B cell (primary cell): ENCODE measurements at regions not wholly inside any gene's neighbourhood (a gene's known extent, or its start where the extent isn't known, plus 50 kb on each side); places are given as distances from the start of the nearest gene placed in this dataset.
"Not testable (repeated sequence)": the region's sequence is repeated elsewhere in the genome, so short reads cannot be mapped to it uniquely, and the experiment has no call there.

Experiments used
- ATAC-seq: fragments of 200-7000 bp; cut with Tn5 transposase; one replicate; pipeline ENCODE4 v1.10.0; 2021; ENCODE audit warnings: low read depth, mild to moderate bottlenecking, moderate number of reproducible peaks, moderate library complexity
- CTCF ChIA-PET: fragments of 350-600 bp; sonication (Branson Sonifier 250); formaldehyde crosslinking; loops from one replicate; lab custom pipeline; 2021; ENCODE audit warnings: antibody characterized with exemption, inconsistent platforms; lab: Charles Lee
- POLR2A ChIA-PET: fragments of 350-600 bp; sonication (Branson Sonifier 250); formaldehyde crosslinking; loops from one replicate; lab custom pipeline; 2021; ENCODE audit warnings: antibody characterized with exemption; lab: Charles Lee
- DNase-seq: peaks from one replicate; pipeline ENCODE4 v3.0.0; 2013
- H2AFZ ChIP-seq: 2 replicates; pipeline ENCODE4 v1.6.1; 2012; ENCODE audit warnings: mild to moderate bottlenecking, low read depth, low read length; ENCODE audit not compliant: insufficient read depth, poor library complexity, severe bottlenecking
- H3K27ac ChIP-seq, 2 donors: 1 replicate in 1 of 2; 2 replicates in 1 of 2; pipeline ENCODE4 v1.5.1; 2012 to 2013; ENCODE audit warnings: low read length in 2 of 2, mild to moderate bottlenecking in 2 of 2, moderate library complexity in 1 of 2
- H3K27me3 ChIP-seq, 4 experiments: fragments of 200-600 bp in 1 of 4; sonication (generic) in 1 of 4; replicated peaks in 1 of 4; 1 replicate in 2 of 4; 2 replicates in 2 of 4; pipeline versions ENCODE4 v1.6.1 to v1.7.0; 2013 to 2016; ENCODE audit warnings: low read length in 3 of 4, mild to moderate bottlenecking in 2 of 4, mixed read lengths in 1 of 4, moderate library complexity in 1 of 4; ENCODE audit not compliant: insufficient read depth in 4 of 4, control insufficient read depth in 3 of 4; ENCODE audit errors: control extremely low read depth in 1 of 4
- H3K36me3 ChIP-seq, 2 experiments: replicated peaks in 1 of 2; 1 replicate in 1 of 2; 2 replicates in 1 of 2; pipeline versions ENCODE4 v1.6.1 to v1.7.1; 2013; ENCODE audit warnings: low read length in 1 of 2; ENCODE audit not compliant: insufficient read depth in 2 of 2, control insufficient read depth in 1 of 2; ENCODE audit errors: control extremely low read depth in 1 of 2, extremely low read depth in 1 of 2
- H3K4me1 ChIP-seq, 2 donors: fragments of 200-600 bp in 1 of 2; sonication (generic) in 1 of 2; 1 replicate in 1 of 2; 2 replicates in 1 of 2; pipeline versions ENCODE4 v1.5.1 to v1.6.1; 2013 to 2017; ENCODE audit warnings: low read length in 2 of 2; ENCODE audit not compliant: control insufficient read depth in 2 of 2, insufficient read depth in 2 of 2
- H3K4me2 ChIP-seq: replicated peaks from 2 replicates; pipeline ENCODE3; 2012; ENCODE audit warnings: mild to moderate bottlenecking, low read depth, low read length; ENCODE audit not compliant: poor library complexity, severe bottlenecking
- H3K4me3 ChIP-seq, 5 experiments: fragments of 200-600 bp in 1 of 5; sonication (generic) in 1 of 5; 1 replicate in 3 of 5; 2 replicates in 2 of 5; pipeline versions ENCODE4 v1.5.1 to v1.7.0; 2011 to 2016; ENCODE audit warnings: low read length in 4 of 5, mild to moderate bottlenecking in 4 of 5, low read depth in 2 of 5, control low read depth in 1 of 5, moderate library complexity in 1 of 5; ENCODE audit not compliant: insufficient read depth in 1 of 5; ENCODE audit errors: control extremely low read depth in 1 of 5, extremely low read depth in 1 of 5
- H3K79me2 ChIP-seq: fragments of 200-600 bp; sonication (generic); one replicate; pipeline ENCODE4 v1.6.0; 2016; ENCODE audit warnings: low read length; ENCODE audit not compliant: control insufficient read depth, insufficient read depth
- H3K9ac ChIP-seq: fragments of 200-600 bp; sonication (generic); 2 replicates; pipeline ENCODE4 v1.6.1; 2017; ENCODE audit warnings: mild to moderate bottlenecking, low read length, moderate library complexity
- H3K9me3 ChIP-seq, 3 donors: one replicate each; pipeline versions ENCODE4 v1.6.1 to v1.7.1; 2013; ENCODE audit warnings: low read length in 2 of 3; ENCODE audit not compliant: control insufficient read depth in 2 of 3, insufficient read depth in 1 of 3; ENCODE audit errors: control extremely low read depth in 1 of 3
- H4K20me1 ChIP-seq: 2 replicates; pipeline ENCODE4 v1.6.0; 2012; ENCODE audit warnings: mild to moderate bottlenecking, low read length; ENCODE audit not compliant: insufficient read depth, control insufficient read depth, poor library complexity, severe bottlenecking
- H3K27ac Mint-ChIP-seq: one replicate; pipeline ENCODE4 v1.8.0; 2021; ENCODE audit warnings: mixed read lengths
- H3K27me3 Mint-ChIP-seq: one replicate; pipeline ENCODE4 v1.8.0; 2021; ENCODE audit warnings: mixed read lengths
- H3K4me1 Mint-ChIP-seq: one replicate; pipeline ENCODE4 v1.8.0; 2021; ENCODE audit warnings: mixed read lengths
- H3K4me3 Mint-ChIP-seq: one replicate; pipeline ENCODE4 v1.8.0; 2021; ENCODE audit warnings: mixed read lengths
- H3K9me3 Mint-ChIP-seq: one replicate; pipeline ENCODE4 v1.8.0; 2022; ENCODE audit warnings: mixed read lengths; ENCODE audit not compliant: insufficient read depth
- CTCF ChIP-seq: fragments of 200-600 bp; IDR thresholded peaks from one replicate; pipeline ENCODE4 v1.8.0; 2022; ENCODE audit warnings: antibody characterized with exemption, mild to moderate bottlenecking
- EZH2 ChIP-seq: IDR thresholded peaks from 2 replicates; pipeline ENCODE4 v1.6.1; 2012; ENCODE audit warnings: borderline replicate concordance, low read depth, mild to moderate bottlenecking, moderate library complexity, low read length; ENCODE audit not compliant: insufficient read depth, poor library complexity, severe bottlenecking
- WGBS: methylation state at CpG from one replicate; pipeline ENCODE4 v1.1.5; 2013; ENCODE audit warnings: missing lambda C conversion rate; ENCODE audit not compliant: insufficient coverage; 5-methylcytosine and 5-hydroxymethylcytosine counted together
- intact Hi-C: fragments of 100-400 bp; cut with micrococcal nuclease; formaldehyde crosslinking; loops from one replicate; pipeline ENCODE4 v1.10.0; 2022

- Histone ChIP-seq H3K27me3 (peaks cover 0 to 7% (median 0%) of the 10 kb centered on the region in 4 experiments), H3K36me3 (no peaks in the 10 kb centered on the region), H3K27ac (no peak overlapping the region), H3K9me3 (no peaks in the 10 kb centered on the region), H3K4me3 (no peak overlapping the region), H2AFZ (no peak overlapping the region), H3K9ac (no peak overlapping the region), H4K20me1 (no peaks in the 10 kb centered on the region), H3K4me1 (no peaks in the 10 kb centered on the region), H3K4me2 (no peak overlapping the region), H3K79me2 (no peaks in the 10 kb centered on the region)
- DNase-seq (no peak), ATAC-seq (no peak)
- WGBS, result 100% methylated on average over 1 of the region's 5 CpGs
- Mint-ChIP-seq H3K27me3 (peaks cover 11% of the 10 kb centered on the region), H3K4me3 (no peak overlapping the region), H3K4me1 (no peaks in the 10 kb centered on the region), H3K9me3 (no peaks in the 10 kb centered on the region), H3K27ac (no peak overlapping the region)
- TF ChIP-seq EZH2, result no peak
- TF ChIP-seq CTCF, result no peak
- intact Hi-C loops, result no loop called here
- ChIA-PET CTCF (no interaction called here), POLR2A (no interaction called here)
Measured at GRCh38 chr4:55707507-55707906, 71.4 kb upstream of the NMU start.

GRCh38 chr4:55707991-55708390 is 71.9 kb upstream of the NMU start:
- intact Hi-C loops, H3K9ac ChIP-seq, H2AFZ ChIP-seq, H3K27ac Mint-ChIP-seq, H3K79me2 ChIP-seq, H3K9me3 ChIP-seq, H3K4me3 Mint-ChIP-seq, H3K27me3 ChIP-seq, ATAC-seq, H3K4me2 ChIP-seq, DNase-seq, CTCF ChIA-PET, H4K20me1 ChIP-seq, POLR2A ChIA-PET, H3K4me3 ChIP-seq, H3K27ac ChIP-seq, H3K4me1 Mint-ChIP-seq, H3K9me3 Mint-ChIP-seq, H3K36me3 ChIP-seq, H3K4me1 ChIP-seq: not testable (repeated sequence)
- WGBS, result 93% methylated on average over 6 of the region's 11 CpGs
- peaks cover 11% of the 10 kb centered on the region for H3K27me3 Mint-ChIP-seq

GRCh38 chr4:55712835-55713234 is 76.7 kb upstream of the NMU start:
- H3K27me3 ChIP-seq, H3K4me1 ChIP-seq, H3K79me2 ChIP-seq, CTCF ChIA-PET, H3K36me3 ChIP-seq, H4K20me1 ChIP-seq, POLR2A ChIA-PET, H3K27ac Mint-ChIP-seq, H3K4me3 Mint-ChIP-seq, H3K4me3 ChIP-seq, H3K4me1 Mint-ChIP-seq, DNase-seq, H3K9me3 Mint-ChIP-seq, H3K9me3 ChIP-seq, ATAC-seq, intact Hi-C loops, H2AFZ ChIP-seq, H3K9ac ChIP-seq, H3K4me2 ChIP-seq, H3K27me3 Mint-ChIP-seq, H3K27ac ChIP-seq: not testable (repeated sequence)
- WGBS, result no CpG with 5 or more reads among the region's 2 CpGs
